H1 (cell line): ENCODE measurements at regions not wholly inside any gene's neighbourhood (a gene's known extent, or its start where the extent isn't known, plus 50 kb on each side); places are given as distances from the start of the nearest gene placed in this dataset.

Experiments used
- CTCF ChIA-PET: fragments of 300-600 bp; sonication (Branson Sonifier 250); formaldehyde crosslinking; loops from one replicate; lab custom pipeline; 2021; ENCODE audit not compliant: partially characterized antibody; lab: Charles Lee
- POLR2A ChIA-PET: fragments of 300-600 bp; sonication (Branson Sonifier 250); formaldehyde crosslinking; loops from one replicate; lab custom pipeline; 2021; ENCODE audit warnings: inconsistent platforms; ENCODE audit not compliant: partially characterized antibody; lab: Charles Lee
- DNase-seq, 2 experiments: peaks; one replicate each; pipeline versions ENCODE4 v3.0.0 to v3.0.0-alpha.2; 2010 to 2022; ENCODE audit warnings: low spot score in 2 of 2, low read depth in 1 of 2, mixed read lengths in 1 of 2
- FAIRE-seq: peaks from 2 replicates; lab custom pipeline; 2011; peaks lifted over from hg19 to GRCh38; lab: Jason Lieb, UNC
- H2AFZ ChIP-seq: 2 replicates; pipeline ENCODE4 v1.8.1; 2012; ENCODE audit warnings: low read length, inconsistent platforms
- H2AK5ac ChIP-seq: 2 replicates; pipeline ENCODE4 v1.6.1; 2013; ENCODE audit warnings: low read depth, low read length
- H2BK120ac ChIP-seq: replicated peaks from 2 replicates; pipeline ENCODE3; 2013; ENCODE audit warnings: low read depth, low read length, inconsistent platforms
- H2BK12ac ChIP-seq: 2 replicates; pipeline ENCODE4 v1.6.1; 2013; ENCODE audit warnings: low read depth, low read length
- H2BK15ac ChIP-seq: 2 replicates; pipeline ENCODE4 v1.6.1; 2013; ENCODE audit warnings: low read length
- H2BK20ac ChIP-seq: 2 replicates; pipeline ENCODE4 v1.6.1; 2013; ENCODE audit warnings: low read length
- H2BK5ac ChIP-seq: 2 replicates; pipeline ENCODE4 v1.6.1; 2013; ENCODE audit warnings: low read depth, low read length
- H3K14ac ChIP-seq: 2 replicates; pipeline ENCODE4 v1.6.1; 2013; ENCODE audit warnings: inconsistent platforms; ENCODE audit not compliant: insufficient read length
- H3K18ac ChIP-seq: 2 replicates; pipeline ENCODE4 v1.6.1; 2013; ENCODE audit warnings: low read length; ENCODE audit errors: extremely low read depth
- H3K23ac ChIP-seq: 2 replicates; pipeline ENCODE4 v1.6.1; 2013; ENCODE audit warnings: inconsistent platforms; ENCODE audit not compliant: insufficient read length
- H3K23me2 ChIP-seq: 2 replicates; pipeline ENCODE4 v1.6.1; 2013; ENCODE audit warnings: low read depth, low read length
- H3K27ac ChIP-seq: 2 replicates; pipeline ENCODE4 v1.6.1; 2011; ENCODE audit warnings: low read depth, low read length, inconsistent platforms
- H3K27me3 ChIP-seq, 4 experiments: replicated peaks in 1 of 4; 1 replicate in 1 of 4; 2 replicates in 3 of 4; pipeline versions ENCODE4 v1.6.1 to v1.8.1; 2011 to 2013; ENCODE audit warnings: low read length in 3 of 4, mild to moderate bottlenecking in 3 of 4, inconsistent platforms in 2 of 4, mixed read lengths in 2 of 4, moderate library complexity in 1 of 4; ENCODE audit not compliant: control insufficient read depth in 3 of 4, insufficient read depth in 3 of 4; ENCODE audit errors: extremely low read depth in 1 of 4
- H3K36me3 ChIP-seq, 4 experiments: 2 replicates each; pipeline versions ENCODE4 v1.6.1 to v1.8.1; 2011 to 2013; ENCODE audit warnings: mild to moderate bottlenecking in 4 of 4, low read length in 3 of 4, moderate library complexity in 2 of 4, control low read depth in 1 of 4, inconsistent platforms in 1 of 4; ENCODE audit not compliant: insufficient read depth in 4 of 4, control insufficient read depth in 2 of 4
- H3K4ac ChIP-seq: replicated peaks from 2 replicates; pipeline ENCODE3; 2013; ENCODE audit warnings: low read length, low read depth, mixed read lengths, inconsistent platforms; ENCODE audit not compliant: insufficient read length
- H3K4me1 ChIP-seq, 4 experiments: replicated peaks in 1 of 4; 1 replicate in 1 of 4; 2 replicates in 3 of 4; pipeline versions ENCODE4 v1.6.1 to v1.8.1; 2011 to 2013; ENCODE audit warnings: low read length in 3 of 4, inconsistent platforms in 2 of 4, mixed read lengths in 1 of 4; ENCODE audit not compliant: insufficient read depth in 4 of 4, control insufficient read depth in 3 of 4
- H3K4me2 ChIP-seq, 2 experiments: 2 replicates each; pipeline versions ENCODE4 v1.6.1 to v1.8.1; 2011 to 2013; ENCODE audit warnings: low read depth in 2 of 2, low read length in 2 of 2, control low read depth in 1 of 2, inconsistent platforms in 1 of 2, mild to moderate bottlenecking in 1 of 2; ENCODE audit not compliant: insufficient read depth in 1 of 2
- H3K4me3 ChIP-seq, 4 experiments: fragments of 200-600, 300-600 bp in 1 of 4; sonication (generic), shearing (Covaris generic), sonication (Bioruptor Twin) in 1 of 4; 2 replicates each; pipeline versions ENCODE4 v1.5.1 to v1.8.1; 2011 to 2016; ENCODE audit warnings: low read length in 4 of 4, low read depth in 3 of 4, control low read depth in 2 of 4, inconsistent platforms in 2 of 4, mild to moderate bottlenecking in 2 of 4, mixed read lengths in 1 of 4, moderate library complexity in 1 of 4; ENCODE audit not compliant: insufficient read depth in 2 of 4; ENCODE audit errors: extremely low read depth in 1 of 4
- H3K56ac ChIP-seq: replicated peaks from 2 replicates; pipeline ENCODE3; 2013; ENCODE audit warnings: low read depth, mild to moderate bottlenecking, mixed read lengths, low read length, inconsistent platforms; ENCODE audit not compliant: insufficient read length
- H3K79me1 ChIP-seq: 2 replicates; pipeline ENCODE4 v1.6.1; 2013; ENCODE audit warnings: low read depth, low read length, control low read depth
- H3K79me2 ChIP-seq, 2 experiments: 2 replicates each; pipeline versions ENCODE4 v1.6.1 to v1.8.1; 2012 to 2013; ENCODE audit warnings: low read length in 2 of 2, mild to moderate bottlenecking in 2 of 2, inconsistent platforms in 1 of 2; ENCODE audit not compliant: insufficient read depth in 2 of 2, control insufficient read depth in 1 of 2
- H3K9ac ChIP-seq, 4 experiments: replicated peaks in 1 of 4; 1 replicate in 1 of 4; 2 replicates in 3 of 4; pipeline versions ENCODE4 v1.6.1 to v1.8.1; 2011 to 2013; ENCODE audit warnings: low read depth in 3 of 4, low read length in 3 of 4, control low read depth in 2 of 4, mild to moderate bottlenecking in 2 of 4, moderate library complexity in 2 of 4, inconsistent platforms in 1 of 4; ENCODE audit errors: extremely low read depth in 1 of 4
- H3K9me3 ChIP-seq, 2 experiments: 2 replicates each; pipeline versions ENCODE4 v1.6.1 to v1.8.1; 2012 to 2013; ENCODE audit warnings: mild to moderate bottlenecking in 2 of 2, moderate library complexity in 2 of 2, control low read depth in 1 of 2, inconsistent platforms in 1 of 2, low read depth in 1 of 2, low read length in 1 of 2, mixed read lengths in 1 of 2; ENCODE audit not compliant: insufficient read depth in 2 of 2
- H4K20me1 ChIP-seq, 2 experiments: replicated peaks in 1 of 2; 2 replicates each; pipeline versions ENCODE3 to v1.8.1; 2011 to 2013; ENCODE audit warnings: inconsistent platforms in 2 of 2, low read length in 2 of 2, mild to moderate bottlenecking in 1 of 2; ENCODE audit not compliant: insufficient read depth in 2 of 2, control insufficient read depth in 1 of 2
- H4K5ac ChIP-seq: 2 replicates; pipeline ENCODE4 v1.6.1; 2013; ENCODE audit warnings: low read length, low read depth, mixed read lengths, inconsistent platforms; ENCODE audit not compliant: insufficient read length
- H4K8ac ChIP-seq: 2 replicates; pipeline ENCODE4 v1.8.0; 2013; ENCODE audit warnings: mild to moderate bottlenecking, moderate library complexity, low read length, inconsistent platforms; ENCODE audit not compliant: insufficient read depth; ENCODE audit errors: extremely low read depth
- H4K91ac ChIP-seq: replicated peaks from 2 replicates; pipeline ENCODE3; 2013; ENCODE audit warnings: low read length, mixed read lengths, inconsistent platforms; ENCODE audit not compliant: insufficient read length
- EP300 ChIP-seq, 2 experiments: IDR thresholded peaks; 1 replicate in 1 of 2; 2 replicates in 1 of 2; pipeline ENCODE4 v1.6.1; 2011 to 2012; ENCODE audit warnings: low read depth in 2 of 2, low read length in 2 of 2, mild to moderate bottlenecking in 2 of 2, borderline replicate concordance in 1 of 2, inconsistent platforms in 1 of 2, moderate library complexity in 1 of 2
- FOSL1 ChIP-seq: IDR thresholded peaks from 2 replicates; pipeline ENCODE4 v1.6.1; 2011; ENCODE audit warnings: mild to moderate bottlenecking, low read depth, low read length, moderate library complexity; ENCODE audit not compliant: insufficient read depth
- GABPA ChIP-seq: IDR thresholded peaks from 2 replicates; pipeline ENCODE4 v1.6.1; 2011; ENCODE audit warnings: mild to moderate bottlenecking, low read length, moderate library complexity, borderline replicate concordance; ENCODE audit not compliant: insufficient read depth
- HDAC6 ChIP-seq: IDR thresholded peaks from one replicate; pipeline ENCODE4 v1.7.1; 2012; ENCODE audit warnings: low read depth, mild to moderate bottlenecking, inconsistent platforms, low read length, moderate library complexity
- NANOG ChIP-seq: IDR thresholded peaks from 2 replicates; pipeline ENCODE4 v1.6.1; 2011; ENCODE audit warnings: low read length, low read depth, mild to moderate bottlenecking, inconsistent platforms; ENCODE audit not compliant: insufficient read depth, poor library complexity, severe bottlenecking
- POLR2AphosphoS5 ChIP-seq: IDR thresholded peaks from 2 replicates; pipeline ENCODE4 v1.6.1; 2011; ENCODE audit warnings: low read depth, low read length
- POU5F1 ChIP-seq: IDR thresholded peaks from 2 replicates; pipeline ENCODE4 v1.6.1; 2011; ENCODE audit warnings: low read depth, mild to moderate bottlenecking, low read length, moderate library complexity
- SIRT6 ChIP-seq: IDR thresholded peaks from one replicate; pipeline ENCODE4 v1.7.1; 2012; ENCODE audit warnings: low read length, inconsistent platforms
- SIX5 ChIP-seq: IDR thresholded peaks from 2 replicates; pipeline ENCODE4 v1.6.1; 2011; ENCODE audit warnings: mild to moderate bottlenecking, low read depth, low read length
- SP2 ChIP-seq: IDR thresholded peaks from 2 replicates; pipeline ENCODE4 v1.6.1; 2012; ENCODE audit warnings: mild to moderate bottlenecking, low read length, inconsistent platforms
- TBP ChIP-seq: IDR thresholded peaks from 2 replicates; pipeline ENCODE4 v1.6.1; 2011; ENCODE audit warnings: low read depth, low read length, improper control_type of control experiment
- YY1 ChIP-seq: IDR thresholded peaks from 2 replicates; pipeline ENCODE4 v1.6.1; 2011; ENCODE audit warnings: low read depth, mild to moderate bottlenecking, low read length
- WGBS, 2 experiments: shearing (Covaris generic) in 1 of 2; methylation state at CpG; one replicate each; pipeline versions ENCODE4 v1.1.6 to v1.1.7; 2013 to 2015; ENCODE audit warnings: low lambda C conversion rate in 2 of 2, mixed read lengths in 2 of 2, inconsistent platforms in 1 of 2, low coverage in 1 of 2, missing lambda C conversion rate in 1 of 2; ENCODE audit not compliant: insufficient replicate concordance in 2 of 2, insufficient coverage in 1 of 2, insufficient read length in 1 of 2; ENCODE audit errors: extremely low coverage in 1 of 2, missing lambda C conversion rate in 1 of 2; 5-methylcytosine and 5-hydroxymethylcytosine counted together
- TF ChIP-seq, protein P1 (sequence below): IDR thresholded peaks from 2 replicates; pipeline ENCODE4 v1.6.1; 2011; ENCODE audit warnings: low read length, improper control_type of control experiment
- TF ChIP-seq, protein P2 (sequence below): IDR thresholded peaks from 2 replicates; pipeline ENCODE4 v1.6.1; 2011; ENCODE audit warnings: low read depth, mild to moderate bottlenecking, low read length; ENCODE audit not compliant: insufficient read depth

DNA sequence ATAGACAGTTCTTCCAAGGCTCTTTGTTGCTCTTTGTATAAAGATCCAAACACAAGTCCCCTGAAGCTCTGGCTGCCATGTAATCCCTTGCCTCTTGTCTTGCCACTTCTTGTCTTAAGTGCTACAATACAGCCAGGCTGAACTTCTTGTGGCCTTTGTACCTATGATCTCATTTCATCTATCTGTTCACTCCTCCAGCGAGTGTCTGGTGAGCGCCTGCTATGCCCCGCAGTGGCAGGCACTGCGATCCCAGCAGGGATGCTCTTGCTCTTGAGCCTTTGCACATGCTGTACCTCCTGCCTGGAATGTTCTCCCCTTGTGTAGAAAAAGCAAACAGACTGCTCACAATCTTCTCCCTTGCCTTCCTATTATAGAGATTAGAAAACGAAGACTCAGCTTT is 81.9 kb upstream of the ADPGK start:
- Histone ChIP-seq H3K14ac (no peak overlapping the region), H3K27ac (no peak overlapping the region), H3K79me1 (no peaks in the 10 kb centered on the region), H3K23me2 (no peaks in the 10 kb centered on the region; the same call in 1 of the 2 replicates), H2BK5ac (no peak overlapping the region), H4K20me1 (no peaks in the 10 kb centered on the region), H3K4ac (no peak overlapping the region), H3K23ac (no peak overlapping the region), H2BK15ac (no peak overlapping the region), H2AFZ (no peak overlapping the region), H3K9ac (no peak overlapping the region), H3K4me2 (no peak overlapping the region), H3K4me3 (no peak overlapping the region), H3K79me2 (no peaks in the 10 kb centered on the region), H3K36me3 (no peaks in the 10 kb centered on the region), H2AK5ac (no peak overlapping the region), H2BK20ac (no peak overlapping the region), H4K5ac (no peak overlapping the region), H4K8ac (no peak overlapping the region), H4K91ac (no peak overlapping the region), H3K27me3 (no peaks in the 10 kb centered on the region; a peak in 2 of 7 replicates), H3K9me3 (no peaks in the 10 kb centered on the region), H3K56ac (no peak overlapping the region), H2BK120ac (no peak overlapping the region), H2BK12ac (no peak overlapping the region), H3K18ac (no peak overlapping the region), H3K4me1 (no peaks in the 10 kb centered on the region)
- ChIA-PET POLR2A (no interaction called here), CTCF (no interaction called here)
- peak in 1 of 2 experiments; percentile 17 for DNase-seq
- FAIRE-seq = no peak
- TF ChIP-seq SP2 (no peak), TBP (no peak), POLR2AphosphoS5 (no peak), SIRT6 (no peak), SIX5 (no peak), HDAC6 (no peak), FOSL1 (no peak), NANOG (no peak), YY1 (no peak), EP300 (IDR thresholded peaks at IDR 0.05; ENCODE audit: borderline replicate concordance in 1 of 2, low read depth in 2 of 2, low read length in 2 of 2) (no peak), POU5F1 (no peak), GABPA (no peak)
- TF ChIP-seq, protein P1, sequence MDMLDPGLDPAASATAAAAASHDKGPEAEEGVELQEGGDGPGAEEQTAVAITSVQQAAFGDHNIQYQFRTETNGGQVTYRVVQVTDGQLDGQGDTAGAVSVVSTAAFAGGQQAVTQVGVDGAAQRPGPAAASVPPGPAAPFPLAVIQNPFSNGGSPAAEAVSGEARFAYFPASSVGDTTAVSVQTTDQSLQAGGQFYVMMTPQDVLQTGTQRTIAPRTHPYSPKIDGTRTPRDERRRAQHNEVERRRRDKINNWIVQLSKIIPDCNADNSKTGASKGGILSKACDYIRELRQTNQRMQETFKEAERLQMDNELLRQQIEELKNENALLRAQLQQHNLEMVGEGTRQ = no peak
- TF ChIP-seq, protein P2, sequence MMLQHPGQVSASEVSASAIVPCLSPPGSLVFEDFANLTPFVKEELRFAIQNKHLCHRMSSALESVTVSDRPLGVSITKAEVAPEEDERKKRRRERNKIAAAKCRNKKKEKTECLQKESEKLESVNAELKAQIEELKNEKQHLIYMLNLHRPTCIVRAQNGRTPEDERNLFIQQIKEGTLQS = no peak
- WGBS, 2 experiments = 88% methylated on average over 5 of the region's 5 CpGs; no CpG with 5 or more reads in 1 of the 2 experiments
